Activated T-helper 9 cell treated with anti-CD3 and anti-CD28 coated beads, Interleukin-2, amount 50 U/mL, for 16 hours (primary cell): ENCODE measurements at regions not wholly inside any gene's neighbourhood (a gene's known extent, or its start where the extent isn't known, plus 50 kb on each side); places are given as distances from the start of the nearest gene placed in this dataset.
"Not testable (repeated sequence)": the region's sequence is repeated elsewhere in the genome, so short reads cannot be mapped to it uniquely, and the experiment has no call there.

Source experiments
- DNase-seq: peaks from one replicate; pipeline ENCODE4 v3.0.0-alpha.2; 2020; ENCODE audit warnings: low read depth

DNA sequence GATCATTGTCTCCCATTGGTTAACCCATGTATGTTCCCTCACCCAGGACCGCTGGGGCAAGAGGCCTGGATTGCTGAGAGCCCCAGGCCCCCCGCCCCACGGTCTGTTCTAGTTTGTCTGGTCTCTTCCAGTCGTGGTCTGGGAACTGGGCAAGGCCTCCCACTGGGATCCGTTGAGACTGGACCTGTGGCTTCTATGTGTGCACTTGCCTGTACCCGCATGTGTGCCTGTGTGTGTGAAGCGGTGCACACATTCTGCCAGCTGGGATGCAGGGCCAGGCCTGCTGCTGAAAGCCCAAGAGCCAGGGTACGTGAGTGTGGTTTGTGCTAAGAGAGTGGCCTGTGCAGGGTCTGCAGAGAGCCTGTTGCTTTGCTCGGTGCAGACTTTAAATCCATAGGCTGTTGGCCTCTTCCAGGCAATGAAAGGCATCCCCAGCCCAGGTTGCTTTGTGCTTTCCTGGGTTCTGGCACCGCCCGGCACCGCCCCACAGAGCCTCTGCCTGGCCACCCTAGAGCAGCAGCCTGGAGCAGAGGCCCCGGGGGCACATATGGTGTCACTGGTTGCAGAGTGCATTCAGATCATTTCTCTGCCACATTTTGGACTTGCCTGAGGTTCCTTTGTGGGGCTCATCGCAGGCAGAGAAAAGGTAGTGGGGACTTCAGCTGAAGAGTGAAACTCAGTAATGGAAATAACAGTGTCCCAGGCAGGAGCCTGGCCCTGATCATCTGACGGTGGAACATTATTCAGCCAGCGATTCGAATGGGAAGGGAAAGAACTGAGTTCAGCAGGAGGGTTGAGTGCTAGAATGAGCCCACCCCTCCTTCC is 215.5 kb downstream of the GLRX3 start:
- DNase-seq, result no peak

DNA sequence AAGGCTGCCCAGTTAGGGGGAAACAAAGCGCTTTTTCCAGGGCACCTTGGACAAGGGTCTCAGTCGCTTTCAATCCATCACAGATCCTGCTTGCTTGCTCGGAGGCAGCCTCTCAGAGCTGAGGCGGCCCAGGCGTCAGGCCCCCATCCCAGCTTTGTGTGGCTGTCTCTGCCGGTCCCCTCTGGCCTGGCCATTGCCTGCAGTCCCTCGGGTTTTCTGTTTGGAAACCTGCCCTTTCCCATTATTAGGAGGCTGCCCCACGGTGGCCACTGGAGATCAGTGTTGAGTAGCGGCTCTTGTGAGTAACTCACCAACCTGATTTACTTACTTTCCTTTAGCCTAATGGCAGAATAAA is 216.1 kb downstream of the GLRX3 start:
- DNase-seq, result no peak

DNA sequence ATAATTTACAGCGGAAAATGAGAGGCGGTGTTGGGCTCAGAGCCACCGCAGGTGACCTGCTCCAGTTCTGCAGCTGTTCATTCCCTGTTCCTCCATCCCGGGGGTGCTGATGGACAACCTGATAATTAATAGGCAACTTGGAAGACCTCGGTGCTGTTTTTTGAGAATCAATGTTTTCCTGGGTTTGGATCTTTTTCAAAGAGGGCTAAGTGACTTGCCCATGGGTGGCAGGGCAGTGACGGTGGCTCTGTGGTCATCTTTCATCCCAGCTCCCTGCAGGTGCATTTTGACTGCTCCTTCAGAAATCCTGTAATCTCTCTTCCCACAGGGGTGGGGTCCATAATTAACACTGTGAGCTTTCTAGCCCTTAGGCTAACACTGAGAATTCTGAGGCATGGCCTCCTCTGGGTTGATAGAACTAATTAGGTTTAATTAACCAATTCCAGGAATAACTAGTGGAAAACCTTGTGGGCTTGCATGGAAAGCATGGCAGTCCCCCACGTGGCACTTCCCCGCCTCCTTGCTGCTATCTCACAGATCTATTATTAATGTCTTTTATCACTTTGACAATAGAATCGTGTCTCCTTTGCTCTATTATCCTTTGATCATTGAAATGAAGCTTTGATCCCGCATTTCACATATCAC is 217.9 kb downstream of the GLRX3 start:
- no peak for DNase-seq

DNA sequence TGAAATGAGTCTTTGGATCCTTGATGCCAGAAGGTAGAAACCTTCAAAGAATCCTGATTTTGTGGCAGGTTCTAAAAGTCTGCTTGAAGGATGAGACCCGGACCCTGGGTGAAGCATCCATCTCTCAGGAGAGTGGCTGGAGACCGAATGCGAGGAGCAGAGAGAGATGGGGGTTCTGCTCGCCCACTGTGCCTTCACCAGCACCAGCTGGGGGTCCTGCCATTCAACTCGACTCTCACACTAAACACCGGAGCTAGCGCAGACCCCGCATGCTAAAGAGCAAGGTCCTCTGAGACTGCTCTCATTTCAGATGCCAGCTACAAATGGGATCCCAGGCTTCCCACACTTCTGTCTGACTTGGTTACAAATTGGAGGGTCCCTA is 218.4 kb downstream of the GLRX3 start:
- no peak for DNase-seq

DNA sequence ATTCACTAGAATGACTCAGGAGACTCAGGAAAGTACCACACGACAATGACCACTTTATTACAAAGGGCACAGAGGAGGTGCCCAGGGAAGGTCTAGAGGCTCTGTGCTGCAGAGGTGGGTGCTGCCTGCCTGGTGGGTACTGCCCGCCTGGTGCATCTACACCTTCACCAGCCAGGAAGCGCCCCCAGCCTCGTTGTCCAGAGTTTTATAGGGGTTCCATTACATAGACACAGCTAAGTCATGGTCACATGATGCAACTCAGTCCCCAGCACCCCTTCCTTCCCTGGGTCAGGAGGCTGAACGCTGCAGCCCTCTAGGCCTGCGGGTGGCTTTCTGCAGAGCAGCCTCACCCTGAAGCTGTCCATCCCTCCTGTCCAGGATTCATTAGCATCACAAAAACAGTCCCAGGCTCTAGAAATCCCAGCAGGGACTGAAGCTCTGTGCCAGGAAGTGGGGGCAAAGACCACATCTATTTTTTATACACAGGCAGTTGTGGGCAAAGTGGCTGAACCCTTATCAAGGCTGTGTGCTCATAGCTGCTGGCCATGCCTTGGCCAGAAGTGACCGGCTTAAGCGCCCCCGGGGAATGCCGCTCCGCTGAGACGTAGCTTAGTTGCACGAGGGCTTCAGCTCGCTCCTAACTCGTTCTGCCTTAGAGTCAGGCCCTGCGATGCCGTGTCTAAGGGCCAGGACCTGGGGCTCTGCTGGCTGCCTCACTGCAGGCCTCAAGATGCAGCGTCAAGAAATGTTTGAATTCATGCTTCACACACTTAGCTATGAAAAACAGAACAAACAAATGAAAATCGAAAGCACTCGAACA is 219.0 kb downstream of the GLRX3 start:
- DNase-seq, result no peak

DNA sequence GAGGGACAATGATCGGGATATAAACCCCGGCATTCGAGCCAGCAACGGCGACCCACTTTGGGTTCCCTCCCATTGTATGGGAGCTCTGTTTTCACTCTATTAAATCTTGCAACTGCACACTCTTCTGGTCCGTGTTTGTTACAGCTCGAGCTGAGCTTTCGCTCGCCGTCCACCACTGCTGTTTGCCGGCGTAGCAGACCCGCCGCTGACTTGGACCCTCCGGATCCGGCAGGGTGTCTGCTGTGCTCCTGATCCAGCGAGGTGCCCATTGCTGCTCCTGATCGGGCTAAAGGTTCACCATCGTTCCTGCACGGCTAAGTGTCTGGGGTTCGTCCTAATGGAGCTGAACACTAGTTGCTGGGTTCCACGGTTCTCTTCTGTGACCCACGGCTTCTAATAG is 220.2 kb downstream of the GLRX3 start:
- DNase-seq, result not testable (repeated sequence)

DNA sequence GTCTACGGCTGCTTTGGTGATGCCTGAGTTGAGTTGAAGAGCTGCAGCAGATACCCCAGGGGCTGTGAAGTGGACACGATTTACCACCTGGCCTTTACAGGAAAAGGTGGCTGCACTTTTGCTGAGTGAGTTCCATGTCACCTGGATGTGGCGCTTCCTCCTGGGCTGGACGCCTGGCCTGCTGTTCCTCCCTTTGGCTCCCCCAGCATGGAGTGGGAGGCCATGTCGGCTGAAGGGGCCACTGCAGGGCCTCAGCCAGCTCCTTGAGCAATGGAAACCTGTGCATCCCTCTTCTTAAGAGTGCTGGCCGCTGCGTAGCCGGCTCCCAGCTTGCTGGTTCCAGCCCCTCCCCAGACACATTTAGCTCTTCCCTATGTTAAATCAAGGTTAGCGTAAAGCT is 221.0 kb downstream of the GLRX3 start:
- DNase-seq, result no peak

DNA sequence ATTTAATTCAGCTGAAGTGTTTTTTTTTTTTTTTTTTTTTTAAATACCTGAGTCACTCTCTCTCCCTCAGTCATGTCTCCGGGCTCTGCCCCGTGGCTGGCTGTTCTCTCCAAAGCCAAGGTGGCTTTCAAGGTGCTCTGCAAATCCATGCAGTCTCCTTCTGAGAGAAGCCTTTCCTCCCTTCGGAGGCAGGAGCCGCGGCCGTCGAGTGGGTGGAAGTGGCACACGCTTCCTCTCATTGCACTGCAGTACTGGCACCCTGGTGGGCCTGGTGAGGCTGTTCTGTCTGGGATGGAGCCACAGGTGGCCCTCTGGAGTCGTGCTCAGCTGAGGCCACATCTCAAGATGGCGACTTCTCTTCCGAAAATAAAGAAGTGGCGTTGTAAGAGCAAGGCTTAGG is 221.8 kb downstream of the GLRX3 start:
- no peak for DNase-seq

DNA sequence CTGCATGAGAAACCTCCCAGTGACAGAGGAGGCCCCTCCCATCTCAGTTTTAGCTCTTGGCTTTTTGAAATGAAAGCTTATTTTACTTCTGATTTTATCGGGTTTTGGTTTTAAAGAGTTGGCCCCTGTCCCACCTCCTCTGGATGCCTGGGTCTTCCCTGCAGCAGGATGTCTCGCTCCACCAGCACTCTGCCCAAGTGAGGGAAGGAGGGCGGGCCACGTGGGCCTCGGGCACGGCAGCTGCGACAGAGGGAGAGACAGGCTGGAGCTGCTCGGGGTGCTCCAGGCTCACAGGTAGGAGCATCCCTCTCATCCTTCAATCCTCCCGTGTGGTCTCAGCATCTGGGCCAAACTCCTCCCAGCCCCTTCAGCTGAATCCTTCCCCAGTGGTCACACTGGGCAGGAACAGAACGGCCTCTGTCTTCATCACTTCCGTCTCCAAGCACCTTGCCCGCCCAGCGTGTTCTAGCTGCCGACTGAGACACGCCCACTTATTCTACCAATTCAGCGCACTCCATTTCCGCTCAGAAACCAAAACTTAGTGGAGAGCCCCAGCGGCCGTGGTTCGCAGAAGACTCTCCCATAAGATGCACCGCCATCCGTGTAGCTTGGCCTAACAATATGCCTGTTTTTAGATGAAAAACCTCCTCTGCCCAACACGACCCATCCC is 222.9 kb downstream of the GLRX3 start:
- no peak for DNase-seq

DNA sequence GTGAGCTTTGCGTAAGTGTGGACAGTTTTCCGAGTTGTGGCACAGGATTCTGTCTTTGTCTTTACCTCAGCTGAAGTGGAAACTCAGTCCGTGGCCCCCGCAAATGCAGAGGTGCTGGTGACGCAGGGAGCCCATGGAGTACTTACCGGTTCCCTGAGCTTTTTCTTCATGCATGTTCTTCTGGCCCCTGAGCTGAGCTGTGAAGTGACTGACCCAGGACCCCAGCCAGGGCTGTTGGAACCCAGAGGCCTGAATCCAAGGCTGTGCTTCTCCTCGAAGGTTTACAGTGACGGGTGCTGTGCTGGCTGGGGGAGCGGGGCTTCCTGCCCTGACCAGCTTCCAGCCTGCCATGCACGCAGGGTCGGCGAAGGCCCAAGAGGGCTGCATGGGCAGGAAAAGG is 223.5 kb downstream of the GLRX3 start:
- DNase-seq, result no peak

DNA sequence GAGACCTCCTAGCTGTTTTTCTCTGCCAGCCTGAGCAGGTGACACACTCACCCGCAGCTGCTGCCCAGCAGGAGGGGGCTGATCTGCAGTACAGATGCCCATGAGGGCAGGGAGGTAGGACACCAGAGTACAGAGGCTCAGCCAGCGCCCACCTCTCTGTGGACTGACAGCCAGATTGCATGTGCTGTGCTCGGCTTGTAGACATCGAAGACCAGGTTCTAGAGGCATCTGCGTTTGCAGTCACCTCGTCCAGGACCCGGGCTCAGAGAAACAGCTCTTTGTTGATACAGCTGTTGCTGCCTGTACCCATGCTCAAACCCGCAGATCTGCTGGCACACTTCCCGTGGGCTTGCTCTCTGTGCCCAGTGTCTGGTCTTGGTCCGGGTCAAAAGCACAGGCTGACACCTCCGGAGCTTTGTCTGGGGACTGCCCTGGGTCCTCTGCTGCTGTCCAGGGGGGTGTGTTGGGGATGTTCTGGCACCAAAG is 224.7 kb downstream of the GLRX3 start:
- no peak for DNase-seq

DNA sequence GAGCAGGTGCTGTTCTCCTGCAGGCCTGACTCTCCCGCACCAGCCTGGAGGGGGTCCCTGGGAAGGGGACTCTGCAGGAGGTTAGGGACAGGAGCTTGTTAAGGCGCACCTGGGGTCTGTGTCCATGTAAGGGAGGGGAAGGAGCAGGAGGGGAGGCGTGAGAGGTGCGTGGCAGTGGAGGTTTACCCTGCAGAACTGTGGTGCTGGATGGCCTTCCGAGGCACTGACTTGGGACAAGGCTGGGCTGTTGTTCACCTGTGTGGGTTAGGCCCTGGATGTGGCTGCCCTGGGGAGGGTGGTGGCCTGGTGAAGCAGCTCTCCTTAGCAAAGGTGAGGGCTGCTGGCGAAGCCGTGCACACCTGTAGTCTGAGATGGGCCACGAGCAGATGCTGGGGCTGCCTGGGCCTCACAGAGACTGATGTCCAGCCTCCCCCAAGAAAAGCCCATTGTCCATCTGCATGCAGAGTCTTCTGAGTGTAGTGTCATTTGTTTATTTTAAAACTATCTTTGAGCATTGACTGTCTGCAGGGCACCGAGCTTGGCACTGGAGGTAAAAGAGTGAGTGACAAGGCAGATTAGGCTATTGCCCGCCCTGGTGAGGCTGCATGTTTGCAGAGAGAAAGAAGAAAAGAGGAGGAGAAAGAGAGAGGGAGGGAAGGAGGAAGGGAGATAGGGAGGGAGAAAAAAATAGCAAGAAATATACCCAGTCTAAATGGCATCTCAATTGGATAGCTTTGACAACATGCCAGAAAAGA is 225.3 kb downstream of the GLRX3 start:
- no peak for DNase-seq

DNA sequence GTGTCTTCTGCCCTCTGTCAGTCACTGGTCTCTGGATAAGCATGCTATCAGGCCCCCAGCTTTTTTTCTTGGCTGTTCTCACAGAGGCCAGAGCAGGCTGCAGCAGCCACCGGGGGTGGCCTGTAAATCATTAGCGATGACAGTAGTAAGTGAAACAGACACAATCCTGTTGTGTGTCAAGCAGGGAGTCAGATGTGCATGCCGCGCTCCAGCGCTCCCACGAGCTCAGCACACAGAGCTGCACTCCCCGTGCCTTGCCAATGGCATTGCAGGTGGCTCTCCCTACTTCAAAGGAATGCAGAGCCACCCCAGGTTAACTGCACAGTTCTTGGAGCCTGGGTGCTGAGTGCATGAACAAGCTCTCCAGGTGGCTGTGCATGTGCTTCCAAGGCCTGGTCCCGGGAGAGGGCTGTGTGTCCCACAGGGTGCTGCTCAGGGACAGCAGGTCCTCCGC is 226.1 kb downstream of the GLRX3 start:
- DNase-seq, result no peak

DNA sequence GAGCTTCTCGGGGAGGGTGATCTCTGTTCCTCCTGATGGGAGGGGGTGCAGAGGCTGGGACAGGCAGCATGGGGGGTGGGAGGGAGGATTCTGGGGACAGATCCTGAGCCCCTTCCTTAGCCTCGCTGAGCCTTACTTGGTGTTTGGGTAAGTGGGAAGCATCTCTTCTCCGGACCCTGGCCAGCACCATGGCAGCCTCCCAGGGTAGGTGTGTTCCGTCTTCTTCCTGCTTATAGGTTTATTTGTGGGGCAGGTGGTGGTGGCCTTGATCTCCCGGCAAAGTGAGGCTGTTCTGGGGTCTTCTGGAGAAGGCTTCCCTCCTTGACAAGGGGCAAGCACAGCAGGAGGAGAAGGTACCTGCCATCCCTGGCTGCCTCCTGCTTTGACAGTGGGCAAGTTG is 226.9 kb downstream of the GLRX3 start:
- no peak for DNase-seq

DNA sequence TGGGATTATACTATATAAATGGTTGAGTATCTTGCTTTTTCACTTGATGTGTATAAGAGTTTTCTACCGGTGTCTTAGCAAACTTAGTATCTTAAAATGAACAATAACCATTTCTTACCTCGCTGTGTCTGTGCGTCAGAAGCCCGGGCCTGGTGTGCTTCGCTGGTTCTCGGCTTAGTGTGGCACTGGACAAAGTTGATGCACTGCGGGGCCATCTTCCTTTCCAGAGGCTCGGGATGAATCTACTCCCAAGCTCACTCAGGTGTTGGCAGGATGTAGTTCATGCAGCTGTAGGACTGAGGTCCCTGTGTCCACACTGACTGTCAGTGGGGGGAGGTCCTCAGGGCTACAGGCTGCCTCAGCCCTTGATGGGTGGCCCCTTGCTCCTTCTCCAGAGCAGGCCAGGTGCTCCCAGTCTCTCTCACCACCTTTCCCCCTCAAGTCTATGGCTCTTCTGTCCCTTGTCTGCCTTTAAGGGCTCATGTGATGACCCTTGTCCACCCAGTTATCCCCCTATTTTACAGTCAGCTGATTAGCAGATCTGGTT is 227.8 kb downstream of the GLRX3 start:
- no peak for DNase-seq

DNA sequence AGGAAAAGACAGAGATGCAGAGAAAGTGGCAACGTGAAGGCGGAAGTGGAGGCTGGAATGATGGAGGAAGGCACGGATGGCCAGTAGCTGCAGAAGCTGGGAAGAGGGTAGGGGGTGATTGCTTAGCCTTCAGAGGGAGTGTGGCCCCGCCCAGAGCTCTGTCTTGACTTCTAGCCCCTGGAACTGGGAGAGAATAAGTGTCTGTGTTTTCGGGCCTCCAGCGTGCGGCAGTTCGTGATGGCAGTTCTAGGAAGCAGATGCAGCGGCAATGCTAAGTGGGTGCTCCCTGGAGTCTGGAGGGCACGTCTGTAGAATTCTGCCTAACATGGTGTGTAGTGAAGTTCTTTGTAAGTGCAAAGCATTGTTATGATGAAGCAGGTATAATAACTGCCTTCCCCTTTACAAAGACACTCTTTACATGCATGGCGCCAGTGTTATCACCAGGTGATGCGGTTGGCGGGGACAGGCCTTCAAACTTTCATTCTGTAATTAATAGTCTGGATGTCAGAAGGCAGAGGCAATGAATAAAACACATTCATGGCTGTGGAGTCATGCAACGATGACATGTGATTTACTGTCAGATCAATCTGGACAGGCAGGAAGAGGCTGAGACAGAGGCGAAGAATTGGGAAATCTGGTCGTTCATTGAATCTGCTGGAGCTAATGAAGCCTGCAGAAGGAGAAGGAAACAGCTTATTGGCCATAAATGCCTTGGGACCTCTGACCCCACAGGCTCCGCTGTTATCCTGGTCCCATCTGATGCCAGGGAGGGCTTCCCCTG is 228.6 kb downstream of the GLRX3 start:
- no peak for DNase-seq

DNA sequence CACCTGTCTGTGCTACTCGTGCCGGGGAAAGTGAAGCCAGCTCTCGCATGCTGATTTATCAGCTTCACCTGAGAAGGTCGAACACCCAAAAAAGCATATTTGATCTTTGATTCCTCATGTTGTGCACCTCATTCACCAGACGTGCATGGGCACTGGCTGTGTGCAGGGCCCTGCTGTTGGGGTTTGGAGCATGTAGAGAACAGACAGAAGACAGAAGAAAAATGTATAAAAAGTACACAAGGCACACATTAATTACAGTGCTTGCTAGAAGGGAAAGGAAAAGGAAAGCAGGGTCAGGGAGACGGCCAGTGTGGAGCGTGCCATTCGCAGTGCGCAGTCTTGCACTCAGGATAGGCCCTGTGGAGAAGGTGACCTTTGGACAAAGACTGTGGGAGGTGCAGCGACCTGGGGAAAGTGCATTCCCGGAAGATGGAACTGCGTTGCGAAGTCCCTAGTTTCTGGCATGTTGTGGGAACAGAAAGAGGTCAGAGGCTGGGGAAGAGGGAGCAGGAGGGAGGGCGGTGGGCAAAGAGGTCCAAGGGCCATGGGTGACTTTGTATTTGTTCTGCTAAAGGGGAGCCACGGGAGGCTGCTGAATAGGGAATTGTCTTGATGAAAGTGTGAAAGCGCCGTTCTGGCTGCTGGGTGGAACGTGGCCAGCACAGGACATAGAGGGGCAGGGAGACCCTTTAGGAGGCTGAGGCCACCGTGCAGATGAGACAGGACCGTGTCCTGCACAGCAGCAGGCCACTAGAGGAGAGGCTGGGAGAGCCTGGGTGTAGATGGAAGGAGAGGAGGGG is 232.8 kb downstream of the GLRX3 start:
- DNase-seq, result no peak

DNA sequence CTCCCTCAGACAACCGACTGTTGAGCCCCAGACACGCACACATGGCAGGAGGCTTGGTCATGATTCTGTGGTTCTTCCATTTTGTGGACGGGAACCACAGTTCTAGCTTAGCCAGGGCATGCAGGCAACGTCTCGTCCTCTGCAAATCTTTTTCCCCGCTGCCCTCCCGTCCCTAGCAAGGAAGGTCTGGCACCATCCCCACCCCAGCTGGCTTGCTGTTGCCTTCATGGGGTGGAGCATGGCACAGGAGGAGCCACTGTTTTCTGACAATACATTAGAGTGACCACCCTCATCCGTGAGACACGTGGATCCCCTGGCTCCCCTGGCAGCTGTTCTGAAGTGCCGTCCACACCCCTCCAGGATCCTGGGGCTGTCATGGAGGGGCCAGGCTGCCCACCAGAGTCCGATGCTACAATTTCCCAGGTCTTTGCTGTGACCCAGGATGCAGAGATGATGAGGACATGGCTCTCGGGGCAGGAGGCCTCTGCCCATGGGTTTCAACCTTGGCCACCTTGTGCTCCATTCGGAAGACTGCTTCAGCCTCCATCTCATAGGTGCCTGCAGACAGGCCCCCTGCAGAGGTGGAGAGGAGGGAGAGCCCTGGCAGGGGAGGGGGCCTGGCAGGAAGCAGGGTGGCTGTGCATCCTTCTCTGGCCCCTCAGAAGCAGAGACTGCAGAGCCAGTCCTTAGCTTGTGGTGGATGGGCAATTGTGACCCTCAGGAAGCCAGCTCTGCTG is 233.6 kb downstream of the GLRX3 start:
- no peak for DNase-seq

DNA sequence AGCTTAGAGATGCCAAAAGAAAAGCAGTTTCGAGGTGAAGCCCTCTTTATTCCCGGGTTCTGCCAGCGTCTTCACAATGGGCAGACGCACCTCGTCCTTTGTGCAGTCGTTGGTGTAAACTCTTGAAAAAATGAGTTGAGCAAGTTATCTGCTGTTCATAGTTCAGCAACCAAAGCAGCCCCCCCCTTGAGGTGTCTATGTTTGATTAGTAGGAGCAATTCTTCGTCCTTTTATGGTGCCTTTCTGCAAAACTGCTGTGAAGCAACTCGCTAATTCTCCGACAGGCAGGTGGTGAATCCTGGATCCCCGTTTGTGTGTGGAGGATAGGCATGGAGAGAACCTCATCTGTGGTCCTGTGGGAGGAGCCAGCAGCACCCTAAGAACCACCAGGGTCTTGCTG is 234.5 kb downstream of the GLRX3 start:
- DNase-seq, result no peak
